PC-9 (cell line): ENCODE measurements at regions not wholly inside any gene's neighbourhood (a gene's known extent, or its start where the extent isn't known, plus 50 kb on each side); places are given as distances from the start of the nearest gene placed in this dataset.

Experiments
- CTCF ChIP-seq: fragments of 200-600 bp; sonication (generic); conservative IDR thresholded peaks from 2 replicates; pipeline ENCODE4 v1.6.1; 2017; ENCODE audit warnings: mixed run types, antibody characterized with exemption, mild to moderate bottlenecking, moderate library complexity
- EZH2 ChIP-seq: fragments of 200-600 bp; sonication (generic); IDR thresholded peaks from 2 replicates; pipeline ENCODE4 v1.8.0; 2017; ENCODE audit warnings: antibody characterized with exemption, low read depth

- TF ChIP-seq CTCF (no peak), EZH2 (no peak)
Measured at GRCh38 chr12:24228371-24228770, 278.9 kb upstream of the SOX5 start.
